Panc1 (cell line): ENCODE measurements at regions not wholly inside any gene's neighbourhood (a gene's known extent, or its start where the extent isn't known, plus 50 kb on each side); places are given as distances from the start of the nearest gene placed in this dataset.

Source experiments
- ATAC-seq: fragments of 200-7000 bp; cut with Tn5 transposase; 2 replicates; pipeline ENCODE4 v1.9.1; 2020; ENCODE audit warnings: mild to moderate bottlenecking, moderate library complexity
- BruUV-seq: library from RNA; stranded (reverse); fragments of 400-500 nt; replicated peaks from 2 replicates; lab custom pipeline; 2021; lab: Mats Ljungman, UMichigan
- CTCF ChIA-PET: fragments of 300-600 bp; sonication (Branson Sonifier 250); formaldehyde crosslinking; loops from one replicate; lab custom pipeline; 2022; ENCODE audit warnings: antibody characterized with exemption; lab: Charles Lee
- POLR2A ChIA-PET: fragments of 300-600 bp; sonication (Branson Sonifier 250); formaldehyde crosslinking; loops from one replicate; lab custom pipeline; 2022; ENCODE audit warnings: antibody characterized with exemption; lab: Charles Lee
- DNase-seq: peaks from one replicate; pipeline ENCODE4 v3.0.0-alpha.2; 2010; ENCODE audit warnings: low read depth, low spot score
- H3K27ac ChIP-seq: 2 replicates; pipeline ENCODE4 v1.5.1; 2011; ENCODE audit warnings: mild to moderate bottlenecking, low read length, inconsistent platforms
- H3K27me3 ChIP-seq: fragments of 200-500 bp; sonication (Bioruptor generic); 2 replicates; pipeline ENCODE4 v1.6.0; 2014; ENCODE audit warnings: low read length, inconsistent platforms; ENCODE audit not compliant: control insufficient read depth, insufficient read depth
- H3K36me3 ChIP-seq: fragments of 200-500 bp; sonication (Bioruptor generic); 2 replicates; pipeline ENCODE4 v1.5.1; 2014; ENCODE audit warnings: inconsistent platforms, mild to moderate bottlenecking, low read length, moderate library complexity; ENCODE audit not compliant: control insufficient read depth, insufficient read depth
- H3K4me1 ChIP-seq: 2 replicates; pipeline ENCODE4 v1.5.1; 2011; ENCODE audit warnings: inconsistent platforms, mild to moderate bottlenecking, low read length, moderate library complexity; ENCODE audit not compliant: control insufficient read depth, insufficient read depth
- H3K4me3 ChIP-seq, 2 experiments: 2 replicates each; pipeline ENCODE4 v1.5.1; 2011 to 2012; ENCODE audit warnings: low read depth in 2 of 2, low read length in 2 of 2, mild to moderate bottlenecking in 2 of 2, inconsistent platforms in 1 of 2, moderate library complexity in 1 of 2
- H3K9me3 ChIP-seq: fragments of 200-500 bp; sonication (Bioruptor generic); 2 replicates; pipeline ENCODE4 v1.5.1; 2014; ENCODE audit warnings: low read depth, mild to moderate bottlenecking, inconsistent platforms, low read length, moderate library complexity; ENCODE audit not compliant: control insufficient read depth, insufficient read depth
- POLR2AphosphoS5 ChIP-seq: IDR thresholded peaks from 2 replicates; pipeline ENCODE4 v1.6.1; 2012; ENCODE audit warnings: mild to moderate bottlenecking, low read depth, low read length, moderate library complexity
- SIN3A ChIP-seq: IDR thresholded peaks from 2 replicates; pipeline ENCODE4 v1.6.1; 2012; ENCODE audit warnings: low read depth, mild to moderate bottlenecking, low read length, moderate library complexity, borderline replicate concordance; ENCODE audit not compliant: insufficient read depth
- TCF7L2 ChIP-seq: IDR thresholded peaks from 2 replicates; pipeline ENCODE4 v1.6.1; 2011; ENCODE audit warnings: mild to moderate bottlenecking, low read depth, low read length, inconsistent platforms
- in situ Hi-C: cut with HindIII; loops from 2 replicates; pipeline ENCODE4 v1.10.0; 2016; ENCODE audit warnings: low sequenced_read_pairs, low pct_unique_long_range_greater_than_20kb
- intact Hi-C: fragments of 100-400 bp; cut with micrococcal nuclease; formaldehyde crosslinking; loops from one replicate; pipeline ENCODE4 v1.10.0; 2022; ENCODE audit not compliant: unreplicated experiment
- TF ChIP-seq, protein P1 (sequence below): fragments of 450-650 bp; IDR thresholded peaks from 2 replicates; pipeline ENCODE4 v1.5.1; 2017; ENCODE audit warnings: mild to moderate bottlenecking
- TF ChIP-seq, protein P2 (sequence below), 2 experiments: IDR thresholded peaks; 2 replicates each; pipeline ENCODE4 v1.6.1; 2011 to 2012; ENCODE audit warnings: low read depth in 2 of 2, control low read depth in 1 of 2, low read length in 1 of 2, mild to moderate bottlenecking in 1 of 2, moderate library complexity in 1 of 2; ENCODE audit not compliant: insufficient read depth in 1 of 2

DNA sequence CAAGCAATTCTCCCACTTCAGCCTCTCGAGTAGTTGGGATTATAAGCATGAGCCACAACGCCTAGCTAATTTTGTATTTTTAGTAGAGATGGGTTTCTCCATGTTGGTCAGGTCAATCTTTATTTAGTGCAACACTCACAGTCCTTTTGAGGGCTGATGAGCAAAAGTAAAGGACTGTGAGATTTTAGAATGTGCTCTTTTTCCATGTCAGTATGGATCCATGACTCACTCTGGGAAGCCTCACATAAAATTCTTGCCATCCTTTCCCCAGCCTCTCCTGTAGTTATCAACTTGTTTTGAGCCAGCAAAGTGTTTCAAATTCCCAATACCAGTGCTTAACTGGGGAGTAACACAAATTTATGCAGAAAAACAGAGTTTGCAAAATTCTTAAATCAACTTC, 135.8 kb upstream of the CXCL12 start:
- H3K4me3 ChIP-seq, result no peak overlapping the region
- ATAC-seq (no peak), DNase-seq (no peak)
- H3K27me3 ChIP-seq, result no peaks in the 10 kb centered on the region
- intact Hi-C loops, result no loop called here
- POLR2A ChIA-PET, result no interaction called here
- H3K9me3 ChIP-seq, result no peaks in the 10 kb centered on the region
- CTCF ChIA-PET, result no interaction called here
- no TSS peak for BruUV-seq
- TF ChIP-seq, protein P1, sequence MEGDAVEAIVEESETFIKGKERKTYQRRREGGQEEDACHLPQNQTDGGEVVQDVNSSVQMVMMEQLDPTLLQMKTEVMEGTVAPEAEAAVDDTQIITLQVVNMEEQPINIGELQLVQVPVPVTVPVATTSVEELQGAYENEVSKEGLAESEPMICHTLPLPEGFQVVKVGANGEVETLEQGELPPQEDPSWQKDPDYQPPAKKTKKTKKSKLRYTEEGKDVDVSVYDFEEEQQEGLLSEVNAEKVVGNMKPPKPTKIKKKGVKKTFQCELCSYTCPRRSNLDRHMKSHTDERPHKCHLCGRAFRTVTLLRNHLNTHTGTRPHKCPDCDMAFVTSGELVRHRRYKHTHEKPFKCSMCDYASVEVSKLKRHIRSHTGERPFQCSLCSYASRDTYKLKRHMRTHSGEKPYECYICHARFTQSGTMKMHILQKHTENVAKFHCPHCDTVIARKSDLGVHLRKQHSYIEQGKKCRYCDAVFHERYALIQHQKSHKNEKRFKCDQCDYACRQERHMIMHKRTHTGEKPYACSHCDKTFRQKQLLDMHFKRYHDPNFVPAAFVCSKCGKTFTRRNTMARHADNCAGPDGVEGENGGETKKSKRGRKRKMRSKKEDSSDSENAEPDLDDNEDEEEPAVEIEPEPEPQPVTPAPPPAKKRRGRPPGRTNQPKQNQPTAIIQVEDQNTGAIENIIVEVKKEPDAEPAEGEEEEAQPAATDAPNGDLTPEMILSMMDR, result no peak
- TF ChIP-seq, protein P2, sequence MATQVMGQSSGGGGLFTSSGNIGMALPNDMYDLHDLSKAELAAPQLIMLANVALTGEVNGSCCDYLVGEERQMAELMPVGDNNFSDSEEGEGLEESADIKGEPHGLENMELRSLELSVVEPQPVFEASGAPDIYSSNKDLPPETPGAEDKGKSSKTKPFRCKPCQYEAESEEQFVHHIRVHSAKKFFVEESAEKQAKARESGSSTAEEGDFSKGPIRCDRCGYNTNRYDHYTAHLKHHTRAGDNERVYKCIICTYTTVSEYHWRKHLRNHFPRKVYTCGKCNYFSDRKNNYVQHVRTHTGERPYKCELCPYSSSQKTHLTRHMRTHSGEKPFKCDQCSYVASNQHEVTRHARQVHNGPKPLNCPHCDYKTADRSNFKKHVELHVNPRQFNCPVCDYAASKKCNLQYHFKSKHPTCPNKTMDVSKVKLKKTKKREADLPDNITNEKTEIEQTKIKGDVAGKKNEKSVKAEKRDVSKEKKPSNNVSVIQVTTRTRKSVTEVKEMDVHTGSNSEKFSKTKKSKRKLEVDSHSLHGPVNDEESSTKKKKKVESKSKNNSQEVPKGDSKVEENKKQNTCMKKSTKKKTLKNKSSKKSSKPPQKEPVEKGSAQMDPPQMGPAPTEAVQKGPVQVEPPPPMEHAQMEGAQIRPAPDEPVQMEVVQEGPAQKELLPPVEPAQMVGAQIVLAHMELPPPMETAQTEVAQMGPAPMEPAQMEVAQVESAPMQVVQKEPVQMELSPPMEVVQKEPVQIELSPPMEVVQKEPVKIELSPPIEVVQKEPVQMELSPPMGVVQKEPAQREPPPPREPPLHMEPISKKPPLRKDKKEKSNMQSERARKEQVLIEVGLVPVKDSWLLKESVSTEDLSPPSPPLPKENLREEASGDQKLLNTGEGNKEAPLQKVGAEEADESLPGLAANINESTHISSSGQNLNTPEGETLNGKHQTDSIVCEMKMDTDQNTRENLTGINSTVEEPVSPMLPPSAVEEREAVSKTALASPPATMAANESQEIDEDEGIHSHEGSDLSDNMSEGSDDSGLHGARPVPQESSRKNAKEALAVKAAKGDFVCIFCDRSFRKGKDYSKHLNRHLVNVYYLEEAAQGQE (IDR thresholded peaks at IDR 0.05; ENCODE audit: insufficient read depth in 1 of 2, low read depth in 2 of 2, low read length in 1 of 2), result no peak
- no peak for TF ChIP-seq POLR2AphosphoS5
- no peak for TF ChIP-seq TCF7L2
- no peak for TF ChIP-seq SIN3A
- in situ Hi-C loops, result no loop called here
- no peaks in the 10 kb centered on the region for H3K36me3 ChIP-seq
- no peak overlapping the region for H3K27ac ChIP-seq
- no peaks in the 10 kb centered on the region for H3K4me1 ChIP-seq

DNA sequence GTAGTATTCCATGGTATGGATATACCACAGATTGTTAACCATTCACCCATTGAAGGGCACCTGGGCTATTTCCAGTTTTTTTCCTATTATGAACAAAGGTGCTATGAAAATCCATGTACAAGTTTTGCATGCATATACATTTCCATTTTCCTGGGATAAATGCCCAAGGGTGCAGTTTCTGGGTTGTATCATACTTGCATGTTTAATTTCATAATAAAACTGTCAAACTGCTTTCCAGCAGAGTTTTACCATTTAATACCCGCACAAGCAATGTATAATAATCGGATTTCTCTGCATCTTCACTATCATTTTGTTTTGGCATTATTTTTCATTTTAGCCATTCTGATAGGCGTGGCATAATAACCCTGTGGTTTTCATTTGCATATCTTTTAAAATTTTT, 154.3 kb upstream of the CXCL12 start:
- Histone ChIP-seq H3K27me3 (no peaks in the 10 kb centered on the region), H3K4me3 (no peak overlapping the region), H3K9me3 (no peaks in the 10 kb centered on the region), H3K27ac (no peak overlapping the region), H3K36me3 (no peaks in the 10 kb centered on the region), H3K4me1 (no peaks in the 10 kb centered on the region)
- ChIA-PET CTCF (no interaction called here), POLR2A (no interaction called here)
- intact Hi-C loops (no loop called here), in situ Hi-C loops (no loop called here)
- TF ChIP-seq, protein P1, result no peak
- TF ChIP-seq TCF7L2 (no peak), SIN3A (no peak), POLR2AphosphoS5 (no peak)
- TF ChIP-seq, protein P2 (IDR thresholded peaks at IDR 0.05; ENCODE audit: insufficient read depth in 1 of 2, low read depth in 2 of 2, low read length in 1 of 2), result no peak
- ATAC-seq (no peak), DNase-seq (no peak)
- no TSS peak for BruUV-seq
